ENCODE measurements at regions not wholly inside any gene's neighbourhood (a gene's known extent, or its start where the extent isn't known, plus 50 kb on each side); places are given as distances from the start of the nearest gene placed in this dataset.

DNA sequence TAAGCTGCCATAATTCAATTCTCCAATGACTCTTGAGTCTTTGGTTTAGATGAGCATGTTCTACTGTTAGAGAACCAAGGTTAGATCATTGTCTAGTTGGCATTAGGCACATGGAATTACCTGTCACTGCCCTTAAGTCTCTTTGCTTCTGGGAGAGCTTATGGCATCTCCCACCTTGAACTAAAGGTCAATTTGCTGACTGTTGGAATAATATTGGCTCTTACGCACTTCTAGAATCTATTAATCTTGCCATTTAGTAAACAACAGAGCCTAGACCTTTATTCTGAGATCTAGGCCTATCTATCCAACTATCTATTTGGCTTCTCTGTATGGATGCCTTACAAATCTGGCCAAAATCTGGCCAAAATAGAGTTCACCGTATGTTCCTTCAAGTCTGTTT is 232.0 kb downstream of the STK31 start:
- TF ChIP-seq, protein P1, sequence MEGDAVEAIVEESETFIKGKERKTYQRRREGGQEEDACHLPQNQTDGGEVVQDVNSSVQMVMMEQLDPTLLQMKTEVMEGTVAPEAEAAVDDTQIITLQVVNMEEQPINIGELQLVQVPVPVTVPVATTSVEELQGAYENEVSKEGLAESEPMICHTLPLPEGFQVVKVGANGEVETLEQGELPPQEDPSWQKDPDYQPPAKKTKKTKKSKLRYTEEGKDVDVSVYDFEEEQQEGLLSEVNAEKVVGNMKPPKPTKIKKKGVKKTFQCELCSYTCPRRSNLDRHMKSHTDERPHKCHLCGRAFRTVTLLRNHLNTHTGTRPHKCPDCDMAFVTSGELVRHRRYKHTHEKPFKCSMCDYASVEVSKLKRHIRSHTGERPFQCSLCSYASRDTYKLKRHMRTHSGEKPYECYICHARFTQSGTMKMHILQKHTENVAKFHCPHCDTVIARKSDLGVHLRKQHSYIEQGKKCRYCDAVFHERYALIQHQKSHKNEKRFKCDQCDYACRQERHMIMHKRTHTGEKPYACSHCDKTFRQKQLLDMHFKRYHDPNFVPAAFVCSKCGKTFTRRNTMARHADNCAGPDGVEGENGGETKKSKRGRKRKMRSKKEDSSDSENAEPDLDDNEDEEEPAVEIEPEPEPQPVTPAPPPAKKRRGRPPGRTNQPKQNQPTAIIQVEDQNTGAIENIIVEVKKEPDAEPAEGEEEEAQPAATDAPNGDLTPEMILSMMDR (IDR thresholded peaks at IDR 0.05), result no peak
- Mint-ChIP-seq H3K27me3 (ENCODE audit: unreplicated experiment) (no peaks in the 10 kb centered on the region), H3K27ac (ENCODE audit: unreplicated experiment) (no peak overlapping the region), H3K4me3 (ENCODE audit: unreplicated experiment) (no peak overlapping the region), H3K36me3 (ENCODE audit: unreplicated experiment) (no peaks in the 10 kb centered on the region), H3K9me3 (ENCODE audit: unreplicated experiment) (peaks cover 29% of the 10 kb centered on the region), H3K4me1 (ENCODE audit: unreplicated experiment) (no peaks in the 10 kb centered on the region)
- DNase-seq (ENCODE audit: extremely low spot score, unreplicated experiment), result no peak

DNA sequence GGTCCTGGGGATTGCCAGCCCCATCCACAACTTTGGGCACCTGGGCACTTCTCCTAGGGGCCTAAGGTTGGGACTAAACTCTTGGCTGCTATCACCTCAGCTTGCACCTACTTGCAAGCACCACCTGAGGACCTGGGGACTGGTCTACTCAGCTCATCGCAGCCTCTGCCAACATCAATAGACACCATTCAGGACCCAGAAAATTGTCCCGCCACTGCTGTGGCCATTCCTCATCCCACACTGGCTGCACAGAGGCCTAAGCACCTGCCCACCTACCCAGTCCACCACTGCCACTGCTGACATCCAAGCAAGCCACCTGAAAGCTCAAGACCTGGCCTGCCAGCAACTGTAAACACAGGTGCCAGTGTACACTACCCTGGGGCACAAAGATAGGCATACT is 234.1 kb downstream of the STK31 start:
- no peak overlapping the region for H3K27ac Mint-ChIP-seq (ENCODE audit: unreplicated experiment)
- H3K9me3 Mint-ChIP-seq (ENCODE audit: unreplicated experiment), result peaks cover 27% of the 10 kb centered on the region
- H3K27me3 Mint-ChIP-seq (ENCODE audit: unreplicated experiment), result no peaks in the 10 kb centered on the region
- TF ChIP-seq, protein P1 (IDR thresholded peaks at IDR 0.05), result no peak
- H3K4me1 Mint-ChIP-seq (ENCODE audit: unreplicated experiment), result no peaks in the 10 kb centered on the region
- no peak overlapping the region for H3K4me3 Mint-ChIP-seq (ENCODE audit: unreplicated experiment)
- DNase-seq (ENCODE audit: extremely low spot score, unreplicated experiment), result no peak
- H3K36me3 Mint-ChIP-seq (ENCODE audit: unreplicated experiment), result no peaks in the 10 kb centered on the region

DNA sequence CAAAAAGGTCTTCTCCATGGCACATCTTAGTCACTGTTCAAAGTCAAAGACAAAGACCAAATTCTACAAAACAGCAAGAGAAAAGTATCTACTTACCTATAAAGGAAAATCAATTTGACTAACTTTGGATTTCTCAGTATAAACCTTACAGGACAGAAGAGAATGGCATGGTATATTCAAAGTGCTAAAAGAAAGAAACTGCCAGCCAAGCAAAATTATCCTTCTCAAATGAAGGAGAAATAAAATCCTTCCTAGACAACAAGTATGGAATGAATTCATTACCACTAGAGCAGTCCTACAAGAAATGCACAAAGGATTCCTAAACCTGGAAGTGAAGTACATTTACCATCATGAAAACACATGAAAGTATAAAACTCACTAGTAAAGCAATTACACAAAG is 235.5 kb downstream of the STK31 start:
- DNase-seq (ENCODE audit: extremely low spot score, unreplicated experiment), result no peak
- Mint-ChIP-seq H3K27ac (ENCODE audit: unreplicated experiment) (no peak overlapping the region), H3K4me3 (ENCODE audit: unreplicated experiment) (no peak overlapping the region), H3K4me1 (ENCODE audit: unreplicated experiment) (no peaks in the 10 kb centered on the region), H3K36me3 (ENCODE audit: unreplicated experiment) (no peaks in the 10 kb centered on the region), H3K9me3 (ENCODE audit: unreplicated experiment) (peaks cover 32% of the 10 kb centered on the region), H3K27me3 (ENCODE audit: unreplicated experiment) (no peaks in the 10 kb centered on the region)
- TF ChIP-seq, protein P1 (IDR thresholded peaks at IDR 0.05), result no peak

DNA sequence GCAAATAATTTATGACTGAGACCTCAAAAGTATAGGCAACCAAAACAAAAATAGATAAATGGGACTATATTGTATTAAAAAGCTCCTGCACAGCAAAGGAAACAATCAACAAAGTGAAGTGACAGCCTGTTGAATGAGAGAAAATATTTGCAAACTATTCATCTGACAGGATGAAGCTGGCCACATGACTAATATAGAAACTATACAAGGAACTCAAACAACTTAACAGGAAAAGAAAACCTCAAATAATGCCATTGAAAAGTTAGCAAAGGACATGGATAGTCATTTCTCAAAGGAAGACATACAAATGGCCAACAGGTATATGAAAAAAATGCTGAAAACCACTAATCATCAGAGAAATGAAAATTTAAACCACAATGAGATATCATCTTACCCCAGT is 245.1 kb downstream of the STK31 start:
- Mint-ChIP-seq H3K9me3 (ENCODE audit: unreplicated experiment) (peaks cover 11% of the 10 kb centered on the region), H3K27ac (ENCODE audit: unreplicated experiment) (no peak overlapping the region), H3K27me3 (ENCODE audit: unreplicated experiment) (no peaks in the 10 kb centered on the region), H3K4me1 (ENCODE audit: unreplicated experiment) (peaks cover 25% of the 10 kb centered on the region), H3K36me3 (ENCODE audit: unreplicated experiment) (no peaks in the 10 kb centered on the region), H3K4me3 (ENCODE audit: unreplicated experiment) (no peak overlapping the region)
- no peak for DNase-seq (ENCODE audit: extremely low spot score, unreplicated experiment)
- TF ChIP-seq, protein P1 (IDR thresholded peaks at IDR 0.05), result no peak

DNA sequence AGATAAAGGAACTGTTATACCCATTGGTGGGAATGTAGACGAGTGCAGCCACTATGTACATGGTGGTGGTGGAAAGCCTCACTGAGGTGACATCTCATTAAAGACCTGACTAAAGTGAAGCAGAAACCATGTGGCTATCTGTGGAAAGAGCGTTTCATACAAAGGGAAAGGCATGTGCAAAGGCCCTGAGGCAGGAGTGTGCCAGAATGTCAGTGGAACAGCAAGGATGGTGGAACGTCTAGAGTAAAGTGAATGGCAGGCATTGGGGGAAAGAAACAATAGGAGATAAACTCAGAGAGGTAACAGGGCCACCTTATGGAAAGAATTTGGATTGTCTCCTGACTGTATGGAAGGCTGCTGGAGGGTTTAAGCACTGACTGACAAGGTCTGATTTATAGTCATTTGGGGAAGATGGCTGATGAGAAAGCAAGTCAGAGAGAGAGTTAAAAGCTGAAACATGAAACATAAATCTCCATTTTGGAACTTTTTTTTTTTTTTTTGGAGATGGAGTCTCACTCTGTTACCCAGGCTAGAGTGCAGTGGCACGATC is 245.7 kb downstream of the STK31 start:
- no peaks in the 10 kb centered on the region for H3K27me3 Mint-ChIP-seq (ENCODE audit: unreplicated experiment)
- DNase-seq (ENCODE audit: extremely low spot score, unreplicated experiment), result no peak
- H3K27ac Mint-ChIP-seq (ENCODE audit: unreplicated experiment), result no peak overlapping the region
- H3K9me3 Mint-ChIP-seq (ENCODE audit: unreplicated experiment), result peaks cover 8% of the 10 kb centered on the region
- no peak overlapping the region for H3K4me3 Mint-ChIP-seq (ENCODE audit: unreplicated experiment)
- TF ChIP-seq, protein P1 (IDR thresholded peaks at IDR 0.05), result no peak
- H3K36me3 Mint-ChIP-seq (ENCODE audit: unreplicated experiment), result no peaks in the 10 kb centered on the region
- peaks cover 25% of the 10 kb centered on the region for H3K4me1 Mint-ChIP-seq (ENCODE audit: unreplicated experiment)

Measured in osteocyte (in vitro differentiated cells).